Lower lobe of right lung (tissue), 2 donors: ENCODE measurements at regions not wholly inside any gene's neighbourhood (a gene's known extent, or its start where the extent isn't known, plus 50 kb on each side); places are given as distances from the start of the nearest gene placed in this dataset.

ENCODE experiments used
- ATAC-seq, 2 donors: fragments of 200-7000 bp; cut with Tn5 transposase; one replicate each; pipeline ENCODE4 v1.9.1; 2020 to 2022; ENCODE audit warnings: mild to moderate bottlenecking in 2 of 2, moderate library complexity in 2 of 2
- DNase-seq: peaks from one replicate; pipeline ENCODE4 v3.0.0-alpha.2; 2020
- H3K27ac ChIP-seq: fragments of 200-600 bp; one replicate; pipeline ENCODE4 v1.8.0; 2022
- H3K27me3 ChIP-seq: fragments of 200-600 bp; one replicate; pipeline ENCODE4 v1.8.0; 2022; ENCODE audit warnings: low read depth
- H3K36me3 ChIP-seq: fragments of 200-600 bp; one replicate; pipeline ENCODE4 v1.8.0; 2022; ENCODE audit warnings: mild to moderate bottlenecking
- H3K4me1 ChIP-seq: fragments of 200-600 bp; one replicate; pipeline ENCODE4 v1.8.0; 2022
- H3K4me3 ChIP-seq: fragments of 200-600 bp; one replicate; pipeline ENCODE4 v1.8.0; 2022; ENCODE audit warnings: mild to moderate bottlenecking
- H3K9me3 ChIP-seq: fragments of 200-600 bp; one replicate; pipeline ENCODE4 v1.8.0; 2022
- CTCF ChIP-seq: fragments of 200-600 bp; IDR thresholded peaks from one replicate; pipeline ENCODE4 v1.8.0; 2022; ENCODE audit warnings: antibody characterized with exemption, mild to moderate bottlenecking
- intact Hi-C: fragments of 100-400 bp; cut with DNase I; formaldehyde crosslinking; loops from one replicate; pipeline ENCODE4 v1.11.0; 2022
- donor health status: DM: no; HTN: yes; CAD: no; lungs with severe emphysema.

GRCh38 chr5:71865665-71866320, 146.7 kb downstream of the CARTPT start:
- H3K36me3 ChIP-seq: no peaks in the 10 kb centered on the region
- no peak for TF ChIP-seq CTCF
- no peaks in the 10 kb centered on the region for H3K9me3 ChIP-seq
- DNase-seq: no peak
- no peaks in the 10 kb centered on the region for H3K4me1 ChIP-seq
- ATAC-seq: no peak
- intact Hi-C loops: no loop called here
- no peaks in the 10 kb centered on the region for H3K27me3 ChIP-seq
- no peak overlapping the region for H3K27ac ChIP-seq
- H3K4me3 ChIP-seq: no peak overlapping the region

- no peak overlapping the region for H3K27ac ChIP-seq
- ATAC-seq: no peak
- no peaks in the 10 kb centered on the region for H3K36me3 ChIP-seq
- no peaks in the 10 kb centered on the region for H3K4me1 ChIP-seq
- intact Hi-C loops: no loop called here
- DNase-seq: no peak
- H3K4me3 ChIP-seq: no peak overlapping the region
- H3K9me3 ChIP-seq: no peaks in the 10 kb centered on the region
- TF ChIP-seq CTCF: no peak
- H3K27me3 ChIP-seq: no peaks in the 10 kb centered on the region
Measured at GRCh38 chr5:71872311-71872864, 153.3 kb downstream of the CARTPT start.

GRCh38 chr5:71873191-71873591, 154.1 kb downstream of the CARTPT start:
- intact Hi-C loops: no loop called here
- H3K36me3 ChIP-seq: no peaks in the 10 kb centered on the region
- H3K4me1 ChIP-seq: no peaks in the 10 kb centered on the region
- TF ChIP-seq CTCF: no peak
- no peaks in the 10 kb centered on the region for H3K27me3 ChIP-seq
- no peak overlapping the region for H3K27ac ChIP-seq
- no peak for DNase-seq
- no peak overlapping the region for H3K4me3 ChIP-seq
- ATAC-seq: no peak
- H3K9me3 ChIP-seq: no peaks in the 10 kb centered on the region

GRCh38 chr5:71874521-71874920, 155.4 kb downstream of the CARTPT start:
- no peaks in the 10 kb centered on the region for H3K36me3 ChIP-seq
- TF ChIP-seq CTCF: no peak
- no peaks in the 10 kb centered on the region for H3K27me3 ChIP-seq
- no peak for ATAC-seq
- no peak for DNase-seq
- intact Hi-C loops: no loop called here
- H3K4me1 ChIP-seq: no peaks in the 10 kb centered on the region
- H3K4me3 ChIP-seq: no peak overlapping the region
- no peak overlapping the region for H3K27ac ChIP-seq
- no peaks in the 10 kb centered on the region for H3K9me3 ChIP-seq

GRCh38 chr5:71877511-71877910, 158.4 kb downstream of the CARTPT start:
- Histone ChIP-seq H3K27ac (no peak overlapping the region), H3K9me3 (no peaks in the 10 kb centered on the region), H3K4me3 (no peak overlapping the region), H3K36me3 (no peaks in the 10 kb centered on the region), H3K4me1 (no peaks in the 10 kb centered on the region), H3K27me3 (no peaks in the 10 kb centered on the region)
- no peak for TF ChIP-seq CTCF
- intact Hi-C loops: no loop called here
- DNase-seq (no peak), ATAC-seq (no peak)
